Activated CD4-positive, alpha-beta T cell treated with anti-CD3 and anti-CD28 coated beads for 1 hour (primary cell): ENCODE measurements at regions not wholly inside any gene's neighbourhood (a gene's known extent, or its start where the extent isn't known, plus 50 kb on each side); places are given as distances from the start of the nearest gene placed in this dataset.

Source experiments
- DNase-seq: peaks from one replicate; pipeline ENCODE4 v3.0.0-alpha.2; 2020

DNA sequence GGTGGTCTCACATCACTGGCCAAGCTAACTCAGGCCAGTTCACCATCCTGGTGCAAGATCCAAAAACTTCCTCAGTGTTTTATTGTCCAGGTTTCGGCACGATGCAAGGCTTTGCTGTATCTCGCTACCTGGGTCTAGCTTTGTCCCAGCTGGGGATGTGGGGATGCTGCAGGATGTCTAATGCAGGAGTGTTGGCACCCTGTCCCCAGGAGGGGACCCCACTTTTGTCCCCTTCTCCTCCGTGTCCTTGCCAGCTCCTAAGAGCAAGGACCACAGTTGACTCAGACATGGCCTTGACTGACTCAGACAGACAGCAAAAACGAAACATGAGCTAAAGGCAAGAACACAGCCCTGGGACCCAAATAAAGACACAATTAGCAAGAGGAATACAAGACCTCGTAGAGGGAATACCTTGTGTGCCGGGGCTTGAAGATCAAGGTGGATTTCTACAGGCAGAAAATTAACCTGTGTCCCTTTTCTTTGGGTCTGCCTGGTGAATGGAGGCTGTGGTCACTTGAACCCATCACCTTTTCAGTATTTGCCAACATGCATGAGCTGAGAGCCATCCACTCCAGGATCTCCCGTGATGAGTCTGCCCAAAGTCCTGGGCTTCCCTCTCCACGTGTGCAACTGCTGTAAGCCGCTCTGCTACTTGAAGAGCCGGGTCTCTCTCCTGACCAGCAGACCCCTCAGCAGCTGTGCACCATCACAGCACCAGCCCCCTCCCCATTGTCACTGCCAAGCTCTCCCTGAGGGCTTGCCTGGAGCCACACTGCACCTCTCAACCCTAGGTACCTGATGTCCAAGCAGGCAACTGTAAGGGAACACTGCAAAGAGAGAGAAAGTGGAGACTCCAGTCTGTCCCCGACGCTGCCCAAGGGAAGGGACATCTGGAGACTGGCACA lies 149.5 kb upstream of the ZNF507 start:
- no peak for DNase-seq

DNA sequence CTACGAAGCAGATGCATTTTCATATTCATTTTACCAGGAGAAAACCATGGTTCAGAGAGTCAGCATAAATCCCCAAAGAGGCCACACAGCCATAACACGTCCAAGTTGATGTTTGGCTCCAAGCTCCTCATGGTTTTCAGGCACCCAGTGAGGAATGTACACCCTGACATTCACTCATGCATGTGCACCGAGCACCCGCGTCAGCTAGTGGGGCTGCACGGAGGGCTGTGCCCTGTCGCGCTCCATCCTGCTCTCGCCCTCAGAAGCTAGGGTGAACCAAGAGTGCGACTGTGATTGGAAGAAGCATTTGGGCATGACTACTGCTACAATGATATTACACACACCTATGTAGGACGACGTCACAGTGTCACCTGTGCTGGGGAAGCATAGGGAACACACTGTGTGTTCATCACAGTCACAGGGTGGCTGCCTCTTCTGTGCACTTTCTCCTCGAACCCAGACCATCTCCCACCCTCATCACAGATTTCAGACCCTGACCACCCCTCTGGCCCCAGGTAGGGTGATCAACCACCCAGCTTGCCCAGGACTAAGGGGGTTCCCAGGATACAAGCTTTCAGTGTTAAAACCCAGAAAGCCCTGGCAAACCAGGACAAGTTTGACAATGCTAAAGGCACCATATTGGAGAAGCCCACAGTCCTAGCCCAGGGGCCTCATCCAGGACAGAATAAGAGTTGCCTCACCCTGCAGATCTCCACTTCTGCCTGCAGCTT lies 148.6 kb upstream of the ZNF507 start:
- no peak for DNase-seq

DNA sequence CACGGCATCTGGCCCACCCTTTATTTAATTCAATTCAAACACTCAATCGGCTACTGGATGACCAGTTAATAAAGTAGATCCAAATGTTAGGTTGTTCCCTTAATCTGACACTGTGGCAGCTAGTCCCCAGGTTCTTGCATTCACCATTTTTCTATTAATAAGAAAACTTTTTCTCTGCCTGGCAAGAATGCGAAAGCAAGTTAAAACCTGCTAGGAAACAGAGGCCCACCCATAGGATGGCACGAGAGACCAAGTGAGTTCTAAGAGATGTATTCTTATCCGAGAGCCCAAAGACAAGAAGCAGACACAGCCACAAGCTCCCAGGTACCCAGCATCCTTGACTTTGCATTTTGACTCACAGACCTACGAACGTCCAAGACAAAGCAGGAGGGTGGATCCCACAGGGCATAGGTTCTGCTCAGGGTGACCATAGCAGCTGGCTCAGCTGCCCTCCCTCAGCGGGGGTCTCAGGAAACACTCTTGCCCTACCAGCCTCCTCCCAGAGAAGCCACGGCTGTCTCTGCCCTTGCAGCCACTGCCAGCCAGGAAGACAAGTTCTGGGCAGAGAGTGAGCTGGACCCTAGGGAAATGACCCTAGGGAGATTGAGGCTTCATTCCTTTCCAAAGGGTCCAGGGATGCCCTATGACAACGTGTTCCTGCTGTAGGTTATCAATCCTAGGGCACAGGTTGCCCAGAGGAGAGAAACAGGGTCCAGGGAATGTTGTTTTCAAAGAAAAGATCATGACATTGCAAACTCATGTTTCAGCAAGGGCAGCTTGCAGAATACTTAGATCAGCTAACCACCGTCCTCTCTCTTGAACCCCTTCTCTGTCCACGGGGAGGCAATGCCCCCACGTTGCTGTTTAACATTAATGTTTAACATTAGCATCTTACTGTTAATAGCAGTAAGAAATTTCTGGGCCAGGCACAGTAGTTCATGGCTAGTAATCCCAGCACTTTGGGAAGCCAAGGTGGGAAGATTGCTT lies 147.2 kb upstream of the ZNF507 start:
- no peak for DNase-seq

DNA sequence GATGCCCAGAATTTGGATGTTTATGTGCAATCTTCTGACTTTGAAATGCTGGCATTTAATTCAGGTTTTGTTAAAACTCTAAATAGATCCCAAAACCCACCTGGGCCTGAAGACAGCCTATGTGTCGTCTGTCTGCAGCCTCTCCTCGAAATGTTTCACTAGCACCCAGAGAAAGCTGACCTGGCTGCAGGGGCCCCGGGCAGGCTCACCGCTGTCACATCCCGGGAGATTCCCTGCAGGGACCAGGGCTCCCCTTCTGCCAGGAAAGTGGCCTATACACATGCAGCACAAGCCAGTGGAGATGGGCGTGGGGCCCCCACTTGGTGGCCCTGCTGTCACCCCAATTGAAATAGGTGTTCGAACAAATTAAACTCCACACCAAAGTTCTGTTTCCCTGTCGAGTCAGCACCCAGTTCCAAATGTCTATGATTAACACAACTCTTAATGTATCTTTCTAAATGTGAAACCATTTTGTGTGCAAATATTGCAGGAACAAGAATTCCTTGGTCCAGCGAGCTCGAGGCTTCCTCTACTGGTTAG lies 145.8 kb upstream of the ZNF507 start:
- DNase-seq: no peak

DNA sequence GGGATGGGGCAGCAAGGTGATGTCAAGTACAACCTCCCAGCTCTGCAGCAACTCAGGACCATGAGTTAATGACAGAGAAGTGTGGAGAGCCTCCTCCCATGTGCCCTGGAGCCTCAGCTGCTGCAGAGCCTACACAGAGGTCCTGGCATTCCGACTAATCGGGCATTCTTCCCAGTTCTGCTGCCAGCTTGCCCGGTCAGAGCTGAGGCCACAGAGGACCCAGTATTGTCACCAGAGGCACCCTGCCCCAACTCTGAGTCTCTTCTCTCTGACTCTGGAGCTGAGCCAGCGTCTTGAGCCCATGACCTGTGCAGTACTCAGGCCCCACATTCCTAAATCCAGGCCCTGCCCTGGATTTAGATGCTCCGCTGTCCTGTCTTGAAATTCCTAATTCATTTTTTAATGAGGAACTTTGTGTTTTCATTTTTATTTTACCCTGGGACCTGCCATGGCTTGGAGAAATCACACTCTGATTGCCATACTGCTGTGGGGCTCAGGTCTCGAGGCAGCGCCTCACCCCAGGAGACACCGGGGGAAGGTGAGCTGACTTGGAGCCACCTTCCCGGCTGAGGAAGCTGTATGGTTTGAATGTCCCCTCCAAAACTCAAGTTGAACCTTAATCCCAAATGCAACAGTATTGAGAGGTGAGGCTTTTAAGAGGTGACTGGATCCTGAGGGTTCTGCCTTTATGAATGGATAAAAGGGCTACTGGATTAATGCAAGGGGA lies 144.9 kb upstream of the ZNF507 start:
- no peak for DNase-seq

DNA sequence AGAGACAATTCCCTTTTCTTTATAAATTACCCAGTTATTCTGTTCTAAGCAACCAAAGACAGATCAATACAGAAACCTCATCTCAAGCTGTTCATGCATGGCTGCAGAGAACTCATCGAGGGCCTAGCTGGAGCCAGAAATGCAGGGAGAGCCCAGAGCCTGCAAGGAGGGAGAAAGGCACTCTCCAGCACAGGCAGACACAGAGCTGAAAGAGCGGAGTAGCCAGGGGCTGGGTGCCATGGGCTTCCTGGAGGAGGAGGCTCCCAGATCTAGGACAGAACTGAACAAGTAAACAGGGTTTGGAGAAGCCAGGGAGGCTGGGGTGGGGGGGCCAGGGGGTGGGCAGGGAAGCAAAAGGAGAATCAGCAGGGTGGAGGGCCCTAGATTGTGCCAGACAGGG lies 144.2 kb upstream of the ZNF507 start:
- no peak for DNase-seq

DNA sequence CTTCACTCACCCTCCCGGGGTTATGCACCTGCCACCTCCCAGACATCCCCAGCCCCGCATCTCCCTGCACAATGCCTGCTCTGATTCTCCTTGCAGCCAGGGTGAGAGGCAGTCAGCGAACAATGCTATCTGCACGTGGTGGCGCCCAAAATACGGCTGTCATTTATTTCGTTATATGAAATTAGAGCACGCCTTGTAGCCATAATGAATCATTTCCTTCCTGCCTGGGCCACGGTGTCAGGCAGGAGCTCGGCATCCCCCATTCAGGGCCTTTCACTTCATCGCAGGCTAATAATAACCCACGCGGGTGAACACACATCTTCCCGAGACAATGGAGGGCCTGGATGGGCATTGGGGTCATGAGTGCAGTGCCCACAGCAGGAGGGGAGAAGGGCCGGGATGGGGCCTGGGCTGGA lies 143.8 kb upstream of the ZNF507 start:
- no peak for DNase-seq

DNA sequence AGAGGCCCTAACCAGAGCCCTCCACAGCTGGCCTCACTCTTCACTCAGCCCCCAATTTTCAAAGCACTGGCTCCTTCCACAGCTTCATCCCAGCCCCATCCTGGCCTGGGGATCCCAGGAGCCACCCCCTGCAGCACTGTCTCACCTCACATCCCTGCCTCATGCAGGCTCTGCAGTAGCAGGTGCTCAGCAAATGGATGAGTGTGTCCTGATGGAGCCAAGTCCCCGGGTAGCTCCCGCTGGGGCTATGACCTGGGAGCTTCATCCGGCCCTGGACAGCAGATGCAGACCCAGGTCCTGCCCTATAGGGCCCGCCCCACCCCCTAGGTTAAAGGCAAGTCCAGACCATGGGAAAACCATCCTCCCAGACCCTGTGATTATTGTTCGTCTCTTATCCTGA lies 143.2 kb upstream of the ZNF507 start:
- DNase-seq: no peak

DNA sequence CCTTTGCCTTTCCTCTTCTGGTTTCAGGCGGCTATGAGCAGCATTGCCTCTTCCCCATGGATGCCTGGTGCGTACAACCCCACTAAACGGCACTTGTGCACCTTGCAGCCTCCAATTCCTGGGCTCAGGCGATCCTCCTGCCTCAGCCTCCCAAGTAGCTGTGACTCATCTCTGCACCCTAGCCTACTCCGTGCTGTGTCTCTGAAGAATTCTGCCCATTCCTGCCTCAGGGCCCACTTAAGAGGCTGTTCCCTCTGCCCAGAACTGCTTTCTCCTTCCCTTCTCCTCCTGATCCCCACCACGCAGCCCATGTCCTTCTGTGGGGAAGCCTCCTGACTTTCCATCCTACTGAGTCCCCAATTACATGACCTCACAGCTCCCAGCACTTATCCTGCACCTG lies 142.2 kb upstream of the ZNF507 start:
- DNase-seq: no peak

DNA sequence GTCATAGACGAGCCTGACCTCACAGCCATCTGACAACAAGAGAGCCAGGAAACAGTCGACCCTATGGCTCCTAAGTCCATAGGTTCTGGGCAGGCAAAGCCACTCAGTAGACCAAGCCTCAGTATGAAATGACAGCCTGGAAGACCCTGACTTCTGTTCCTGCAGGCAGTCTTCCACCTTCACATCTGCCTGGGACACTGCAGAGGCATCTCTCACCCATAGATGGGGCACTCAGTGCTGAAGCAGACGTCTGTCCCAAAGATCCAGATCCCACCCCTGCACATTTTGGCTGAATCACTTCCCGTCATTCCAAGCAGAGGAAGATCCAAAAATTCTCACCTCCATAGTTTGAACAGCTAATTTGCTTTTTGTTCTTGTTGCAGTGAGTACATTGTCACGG lies 139.3 kb upstream of the ZNF507 start:
- no peak for DNase-seq

DNA sequence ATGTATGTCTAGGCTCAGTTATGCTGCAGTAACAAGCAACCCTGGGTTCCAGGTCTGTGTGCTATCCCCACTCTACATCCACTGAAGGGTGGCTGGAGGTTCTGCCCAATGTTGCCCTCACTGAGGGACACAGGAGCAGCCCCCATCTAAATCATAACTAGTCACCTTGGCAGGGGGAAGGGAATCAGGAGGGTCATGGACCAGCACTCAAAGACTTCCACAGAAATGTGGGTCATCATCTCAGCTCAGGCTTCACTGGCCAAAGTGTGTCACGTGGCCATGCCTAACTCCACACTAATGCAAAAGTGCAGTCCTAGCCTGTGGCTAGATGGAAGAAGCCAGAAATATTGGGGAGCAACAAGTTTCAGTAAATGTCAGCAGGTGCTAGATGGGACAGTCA lies 137.3 kb upstream of the ZNF507 start:
- DNase-seq: no peak

DNA sequence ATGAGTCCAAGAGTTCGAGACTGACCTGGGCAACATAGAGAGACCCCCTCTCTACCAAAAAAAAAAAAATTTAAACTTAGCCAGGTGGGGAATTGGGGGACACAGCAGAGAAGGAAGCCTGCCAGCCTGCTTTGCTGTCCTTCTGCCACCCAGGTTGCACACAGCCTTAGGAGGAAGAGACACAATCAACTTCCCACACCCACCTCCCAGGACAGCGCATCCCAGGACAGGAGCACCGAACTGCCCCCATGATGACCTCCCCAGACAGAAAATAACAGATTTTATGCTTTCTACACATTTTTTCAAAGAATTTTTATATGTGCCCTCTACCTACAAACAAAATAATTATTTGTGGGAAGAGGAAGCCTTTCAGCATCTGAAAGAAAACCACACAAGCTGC lies 126.0 kb upstream of the ZNF507 start:
- no peak for DNase-seq

DNA sequence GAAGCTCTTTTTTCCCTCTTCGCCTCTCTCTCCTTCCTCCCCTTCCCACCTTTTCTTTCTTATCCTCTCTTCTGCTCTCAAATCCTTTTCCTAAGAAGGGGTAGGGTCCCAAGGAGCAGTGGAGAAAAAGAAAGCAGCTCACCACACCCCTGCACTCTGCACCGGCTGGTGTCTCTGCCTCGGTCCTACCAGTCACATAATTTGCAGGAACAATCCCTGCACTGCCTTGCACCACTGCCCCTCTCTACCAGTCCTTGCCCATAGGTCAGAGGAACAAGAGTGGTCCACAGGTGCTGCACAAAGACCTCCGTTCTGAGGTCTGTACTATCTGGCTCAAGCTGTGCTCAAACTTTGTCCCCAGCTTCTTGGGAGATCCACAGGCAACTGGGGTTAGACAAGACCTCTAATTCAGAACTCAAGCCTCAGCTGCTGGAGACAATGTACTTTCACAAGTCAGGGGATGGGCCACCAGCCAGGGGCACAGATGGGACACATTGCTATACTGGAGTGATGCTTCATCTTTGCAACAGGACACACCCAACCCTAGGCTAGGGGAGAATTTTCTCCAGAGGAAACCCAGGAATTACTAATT lies 125.4 kb upstream of the ZNF507 start:
- no peak for DNase-seq

DNA sequence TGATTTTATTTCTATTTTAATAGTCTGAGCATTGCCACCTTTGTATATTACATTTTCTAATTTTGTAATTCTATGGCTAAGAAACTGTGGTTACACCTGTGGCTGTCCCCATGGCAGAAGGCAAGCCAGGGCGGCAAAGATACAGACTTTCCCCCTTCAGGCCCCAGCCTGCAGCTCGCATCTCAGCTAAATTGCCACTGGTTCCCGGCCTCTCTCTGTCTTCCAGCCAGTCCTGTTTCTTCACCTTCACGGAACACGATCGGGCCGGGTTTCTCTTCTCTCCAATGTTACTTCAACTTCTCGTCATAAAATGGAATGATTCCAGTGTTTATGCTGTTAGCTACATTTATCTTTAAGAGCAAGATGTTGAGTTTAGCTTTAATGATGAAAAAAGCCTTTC lies 124.5 kb upstream of the ZNF507 start:
- DNase-seq: no peak

DNA sequence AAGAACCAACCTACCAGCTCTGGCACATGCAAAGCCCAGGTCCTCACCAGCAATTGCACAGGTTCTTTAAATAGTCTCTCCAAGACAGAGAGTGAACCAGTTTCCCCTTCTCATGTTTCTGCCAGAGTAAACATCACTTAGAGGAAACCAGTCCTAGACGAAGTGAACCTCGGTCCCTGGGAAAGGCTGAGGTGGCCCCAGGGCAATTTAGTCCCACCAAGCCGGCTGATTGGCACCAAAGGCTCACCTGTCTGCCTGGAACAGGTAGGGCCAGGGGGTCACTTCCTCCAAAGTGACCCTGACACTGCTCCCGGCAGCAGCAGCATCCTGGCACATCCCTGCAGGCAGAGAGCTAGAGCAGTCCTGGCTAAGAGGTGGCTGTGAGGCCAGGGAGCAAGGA lies 122.9 kb upstream of the ZNF507 start:
- no peak for DNase-seq

DNA sequence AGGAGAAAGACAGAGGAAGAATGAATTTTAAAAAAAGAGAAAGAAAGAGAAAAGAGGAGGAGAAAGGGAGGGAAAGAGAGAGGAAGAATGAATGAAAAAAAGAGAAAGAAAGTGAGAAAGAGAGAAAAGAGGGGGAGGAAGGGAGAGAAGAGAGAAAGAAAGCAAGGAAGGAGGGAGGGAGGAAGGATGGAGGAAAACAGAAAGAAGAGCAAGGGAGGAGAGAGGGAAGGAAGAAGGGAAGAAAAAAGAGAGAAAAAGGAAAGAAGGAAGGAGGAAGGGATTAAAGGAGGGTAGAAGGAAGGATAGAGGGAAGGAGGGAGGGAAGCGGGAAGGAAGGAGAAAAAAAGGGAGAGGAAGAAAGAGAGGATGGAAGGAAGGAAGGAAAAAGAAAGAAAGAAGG lies 122.3 kb upstream of the ZNF507 start:
- DNase-seq: no peak

DNA sequence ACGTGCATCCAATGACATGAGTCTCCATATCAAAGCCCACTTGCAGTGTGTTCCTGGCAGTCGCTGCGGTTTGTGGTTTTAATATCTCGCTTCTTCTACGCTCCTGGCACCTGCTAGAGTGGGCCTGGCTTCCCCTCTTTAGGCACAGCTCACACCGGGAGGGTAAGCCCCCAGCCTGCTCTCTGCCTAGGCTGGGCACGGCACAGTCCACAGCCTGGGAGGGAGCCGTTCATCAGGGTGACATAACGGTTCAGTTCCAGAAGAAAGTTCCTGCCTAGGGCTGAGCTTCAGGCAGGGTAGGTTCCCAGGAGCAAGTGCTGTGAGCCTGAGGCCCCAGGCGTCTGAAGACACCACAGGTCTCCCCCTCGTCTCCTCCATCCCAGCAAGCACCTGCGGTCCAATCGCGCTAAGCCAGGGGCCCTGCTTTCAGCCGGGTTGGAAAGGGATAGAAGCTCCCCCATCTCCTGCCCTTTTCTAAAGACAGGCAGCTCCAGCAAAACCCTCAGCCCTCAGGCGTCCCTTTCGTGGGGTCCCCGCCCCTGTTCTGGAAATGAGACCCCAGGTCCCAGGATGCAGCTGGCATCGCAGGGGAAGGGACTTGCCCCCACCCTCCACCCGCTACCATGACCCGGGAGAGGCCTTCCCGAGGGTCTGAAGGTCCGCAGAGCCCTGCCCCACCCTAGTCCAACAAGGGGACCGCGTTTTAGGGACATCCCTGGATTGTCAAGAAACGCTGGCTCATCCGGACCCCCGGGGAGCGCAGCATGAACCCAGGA lies 121.6 kb upstream of the ZNF507 start:
- no peak for DNase-seq

DNA sequence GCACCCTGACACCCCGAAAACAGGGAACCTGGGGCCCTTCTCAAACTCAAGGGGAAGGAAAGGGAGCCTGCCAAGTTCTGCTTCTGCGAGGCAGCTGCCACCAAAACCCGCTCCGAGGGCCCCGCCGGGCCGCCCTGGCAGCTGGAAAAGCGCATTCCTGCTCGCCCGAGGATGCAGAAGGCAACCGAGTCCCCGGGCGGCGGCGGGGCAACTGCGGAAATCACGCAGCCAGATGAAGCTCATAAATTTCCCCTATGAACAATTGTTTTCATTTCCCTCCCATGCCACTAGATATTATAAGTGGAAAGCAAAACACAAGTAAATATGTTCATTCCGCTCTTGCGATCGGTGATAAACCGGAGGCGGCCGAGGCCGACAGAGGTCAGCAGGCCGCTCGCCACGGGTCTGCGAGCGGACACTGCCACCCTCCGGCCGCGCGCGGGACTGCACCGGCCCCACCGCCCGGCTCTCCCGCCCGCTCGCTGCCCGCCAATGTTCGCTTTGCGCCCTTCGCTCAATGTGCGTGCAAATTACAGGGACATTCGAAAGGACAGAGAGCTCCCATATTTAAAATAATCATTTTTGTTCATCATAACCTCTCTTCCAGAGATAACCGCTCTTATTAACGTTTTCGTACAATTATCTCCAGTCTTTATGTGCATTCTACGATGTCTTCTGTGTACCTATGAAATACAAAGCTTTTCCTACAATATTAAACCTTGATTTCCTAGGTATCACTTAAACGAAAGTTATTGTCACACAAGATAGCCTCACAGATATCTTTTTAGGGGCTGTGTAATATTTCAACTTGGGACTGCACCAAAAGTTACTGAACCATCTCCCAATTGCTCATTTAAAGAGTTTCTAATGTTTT lies 120.8 kb upstream of the ZNF507 start:
- peak; percentile 32 for DNase-seq

DNA sequence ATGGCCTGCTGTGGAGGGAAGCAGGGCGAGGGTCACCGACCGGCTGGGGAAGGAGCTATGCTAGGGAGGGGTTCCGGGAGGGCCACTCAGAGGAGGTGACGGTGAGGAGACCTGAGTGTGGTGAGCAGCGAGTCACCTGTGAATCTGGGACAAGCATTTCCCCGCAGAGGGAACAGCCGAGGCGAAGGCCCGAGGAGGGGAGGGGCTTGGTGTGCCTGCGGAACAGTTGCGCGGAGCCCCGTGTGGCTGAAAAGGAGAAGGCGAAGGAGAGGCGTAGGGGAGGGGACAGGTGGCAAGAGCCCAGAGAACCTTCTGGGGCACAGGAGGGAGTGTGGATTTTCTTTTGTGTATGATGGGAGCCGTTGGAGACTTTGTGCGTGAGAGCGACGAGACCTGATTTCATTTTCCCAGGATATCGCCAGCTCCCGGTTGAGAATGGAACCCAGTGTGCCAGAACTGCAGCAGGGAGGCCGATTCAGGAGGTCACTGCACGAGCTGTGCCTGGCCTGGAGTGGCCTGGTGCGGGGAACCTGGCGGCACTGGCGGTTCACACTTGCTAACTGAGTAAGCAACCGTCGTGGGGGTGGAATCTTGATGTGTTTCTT lies 117.7 kb upstream of the ZNF507 start:
- no peak for DNase-seq
